ENCODE measurements at regions not wholly inside any gene's neighbourhood (a gene's known extent, or its start where the extent isn't known, plus 50 kb on each side); places are given as distances from the start of the nearest gene placed in this dataset.

GRCh38 chr6:21392177-21392576 lies 201.4 kb upstream of the SOX4 start:
- Histone ChIP-seq H3K4me3 (ENCODE audit: low read depth, low read length) (no peak overlapping the region), H3K27ac (no peak overlapping the region), H3K36me3 (replicated peaks) (no peaks in the 10 kb centered on the region), H3K27me3 (replicated peaks) (no peaks in the 10 kb centered on the region)
- no peak for DNase-seq
- TF ChIP-seq CTCF (IDR thresholded peaks at IDR 0.05; ENCODE audit: low read depth, low read length, missing control alignments) = no peak
- in situ Hi-C loops (cut with HindIII; ENCODE audit: low pct_ligation_motif_present, low sequenced_read_pairs) = no loop called here

GRCh38 chr6:21393441-21394165 lies 199.9 kb upstream of the SOX4 start:
- Histone ChIP-seq H3K27ac (no peak overlapping the region), H3K4me3 (ENCODE audit: low read depth, low read length) (no peak overlapping the region), H3K36me3 (replicated peaks) (no peaks in the 10 kb centered on the region), H3K27me3 (replicated peaks) (no peaks in the 10 kb centered on the region)
- in situ Hi-C loops (cut with HindIII; ENCODE audit: low pct_ligation_motif_present, low sequenced_read_pairs) = no loop called here
- no peak for TF ChIP-seq CTCF (IDR thresholded peaks at IDR 0.05; ENCODE audit: low read depth, low read length, missing control alignments)
- no peak for DNase-seq

GRCh38 chr6:21395121-21395520 lies 198.4 kb upstream of the SOX4 start:
- in situ Hi-C loops (cut with HindIII; ENCODE audit: low pct_ligation_motif_present, low sequenced_read_pairs) = no loop called here
- peak; percentile 36 for DNase-seq
- H3K27ac ChIP-seq = no peak overlapping the region
- no peaks in the 10 kb centered on the region for H3K36me3 ChIP-seq (replicated peaks)
- no peaks in the 10 kb centered on the region for H3K27me3 ChIP-seq (replicated peaks)
- H3K4me3 ChIP-seq (ENCODE audit: low read depth, low read length) = no peak overlapping the region
- no peak for TF ChIP-seq CTCF (IDR thresholded peaks at IDR 0.05; ENCODE audit: low read depth, low read length, missing control alignments)

GRCh38 chr6:21396313-21396712 lies 197.2 kb upstream of the SOX4 start:
- no peaks in the 10 kb centered on the region for H3K36me3 ChIP-seq (replicated peaks)
- H3K4me3 ChIP-seq (ENCODE audit: low read depth, low read length) = no peak overlapping the region
- H3K27me3 ChIP-seq (replicated peaks) = no peaks in the 10 kb centered on the region
- in situ Hi-C loops (cut with HindIII; ENCODE audit: low pct_ligation_motif_present, low sequenced_read_pairs) = no loop called here
- no peak overlapping the region for H3K27ac ChIP-seq
- TF ChIP-seq CTCF (IDR thresholded peaks at IDR 0.05; ENCODE audit: low read depth, low read length, missing control alignments) = no peak
- peak; percentile 72 for DNase-seq

- no peaks in the 10 kb centered on the region for H3K27me3 ChIP-seq (replicated peaks)
- in situ Hi-C loops (cut with HindIII; ENCODE audit: low pct_ligation_motif_present, low sequenced_read_pairs) = no loop called here
- TF ChIP-seq CTCF (IDR thresholded peaks at IDR 0.05; ENCODE audit: low read depth, low read length, missing control alignments) = no peak
- no peak overlapping the region for H3K27ac ChIP-seq
- no peak overlapping the region for H3K4me3 ChIP-seq (ENCODE audit: low read depth, low read length)
- H3K36me3 ChIP-seq (replicated peaks) = no peaks in the 10 kb centered on the region
- DNase-seq = no peak
These were observed 194.7 kb upstream of the SOX4 start for GRCh38 chr6:21398741-21399325.

All from brain microvascular endothelial cell (primary cell).